WTC11 (cell line): ENCODE measurements at regions not wholly inside any gene's neighbourhood (a gene's known extent, or its start where the extent isn't known, plus 50 kb on each side); places are given as distances from the start of the nearest gene placed in this dataset.

Source experiments
- AFF4 ChIP-seq: sonication (generic); formaldehyde crosslinking; IDR thresholded peaks from 2 replicates; pipeline ENCODE4 v1.8.1; 2023; ENCODE audit warnings: mild to moderate bottlenecking, missing genetic modification reagents, borderline replicate concordance
- ATF1 ChIP-seq: sonication (generic); formaldehyde crosslinking; IDR thresholded peaks from 2 replicates; pipeline ENCODE4 v1.8.1; 2023; ENCODE audit warnings: mild to moderate bottlenecking, moderate library complexity, missing genetic modification reagents
- ATF2 ChIP-seq: sonication (generic); formaldehyde crosslinking; IDR thresholded peaks from 2 replicates; pipeline ENCODE4 v1.8.1; 2022; ENCODE audit warnings: low read depth, missing genetic modification reagents, borderline replicate concordance
- CTCF ChIP-seq: fragments of 200-600 bp; IDR thresholded peaks from 2 replicates; pipeline ENCODE4 v1.8.0; 2022; ENCODE audit warnings: antibody characterized with exemption
- FOXP4 ChIP-seq: sonication (generic); formaldehyde crosslinking; IDR thresholded peaks from 2 replicates; pipeline ENCODE4 v1.8.0; 2022; ENCODE audit warnings: mild to moderate bottlenecking, missing genetic modification reagents
- HMGXB4 ChIP-seq: sonication (generic); formaldehyde crosslinking; IDR thresholded peaks from 2 replicates; pipeline ENCODE4 v1.8.1; 2023; ENCODE audit warnings: mild to moderate bottlenecking, moderate library complexity, missing genetic modification reagents
- IRF1 ChIP-seq: sonication (generic); formaldehyde crosslinking; IDR thresholded peaks from 2 replicates; pipeline ENCODE4 v1.8.0; 2023; ENCODE audit warnings: missing genetic modification reagents
- MLX ChIP-seq: sonication (generic); formaldehyde crosslinking; IDR thresholded peaks from 2 replicates; pipeline ENCODE4 v1.8.1; 2023; ENCODE audit warnings: mild to moderate bottlenecking, missing genetic modification reagents, moderate library complexity
- RELA ChIP-seq: sonication (generic); formaldehyde crosslinking; IDR thresholded peaks from 2 replicates; pipeline ENCODE4 v1.8.1; 2022; ENCODE audit warnings: missing genetic modification reagents, mild to moderate bottlenecking, borderline replicate concordance
- TEAD4 ChIP-seq: sonication (generic); formaldehyde crosslinking; IDR thresholded peaks from 2 replicates; pipeline ENCODE4 v1.8.0; 2022; ENCODE audit warnings: mild to moderate bottlenecking, missing genetic modification reagents
- USF2 ChIP-seq: sonication (generic); formaldehyde crosslinking; IDR thresholded peaks from 2 replicates; pipeline ENCODE4 v1.8.1; 2023; ENCODE audit warnings: mild to moderate bottlenecking, missing genetic modification reagents, moderate library complexity
- ZBTB21 ChIP-seq: sonication (generic); formaldehyde crosslinking; IDR thresholded peaks from 2 replicates; pipeline ENCODE4 v1.8.1; 2023; ENCODE audit warnings: mild to moderate bottlenecking, missing genetic modification reagents, borderline replicate concordance

GRCh38 chr2:208725280-208725679 lies 318.7 kb downstream of the PTH2R start:
- TF ChIP-seq TEAD4 (CRISPR knock-in tag) (no peak), USF2 (CRISPR knock-in tag) (no peak), RELA (CRISPR knock-in tag) (no peak), ATF2 (CRISPR knock-in tag) (no peak), ZBTB21 (CRISPR knock-in tag) (no peak), ATF1 (CRISPR knock-in tag) (no peak), CTCF (no peak), HMGXB4 (CRISPR knock-in tag) (no peak), AFF4 (no peak), FOXP4 (CRISPR knock-in tag) (no peak), MLX (no peak), IRF1 (CRISPR knock-in tag) (no peak)
